Adrenal gland (tissue), 9 donors: ENCODE measurements at regions not wholly inside any gene's neighbourhood (a gene's known extent, or its start where the extent isn't known, plus 50 kb on each side); places are given as distances from the start of the nearest gene placed in this dataset.

Experiments
- DNase-seq, 7 donors: peaks; one replicate each; pipeline ENCODE4 v3.0.0-alpha.2; 2019 to 2020
- H3K27ac ChIP-seq, 5 donors: fragments of 200-600 bp; sonication (generic) in 4 of 5; 1 replicate in 3 of 5; 2 replicates in 2 of 5; pipeline versions ENCODE4 v1.5.1 to v1.8.0; 2016 to 2020; ENCODE audit warnings: mild to moderate bottlenecking in 1 of 5
- H3K27me3 ChIP-seq: fragments of 200-600 bp; 2 replicates; pipeline ENCODE4 v1.8.0; 2021
- H3K36me3 ChIP-seq, 2 donors: fragments of 200-600 bp; replicated peaks in 1 of 2; 1 replicate in 1 of 2; 2 replicates in 1 of 2; pipeline versions ENCODE4 v1.5.1 to v1.8.0; 2018 to 2022
- H3K4me1 ChIP-seq, 2 donors: fragments of 200-600 bp; replicated peaks in 1 of 2; 1 replicate in 1 of 2; 2 replicates in 1 of 2; pipeline versions ENCODE4 v1.5.1 to v1.8.0; 2018 to 2021
- H3K4me3 ChIP-seq, 4 donors: fragments of 200-600 bp; sonication (generic) in 3 of 4; one replicate each; pipeline ENCODE4 v1.5.1; 2016 to 2018
- H3K9me3 ChIP-seq, 3 donors: fragments of 200-600 bp; sonication (generic) in 1 of 3; replicated peaks in 1 of 3; 1 replicate in 2 of 3; 2 replicates in 1 of 3; pipeline versions ENCODE4 v1.5.1 to v1.8.0; 2016 to 2021
- CTCF ChIP-seq, 6 experiments: fragments of 450-650 bp in 4 of 6; fragments of 200-600 bp in 2 of 6; sonication (generic) in 1 of 6; IDR thresholded peaks; 1 replicate in 5 of 6; 2 replicates in 1 of 6; pipeline versions ENCODE4 v1.5.1 to v1.8.0; 2016 to 2021; ENCODE audit warnings: antibody characterized with exemption in 6 of 6, mild to moderate bottlenecking in 2 of 6, moderate library complexity in 1 of 6
- POLR2A ChIP-seq, 2 donors: fragments of 450-650 bp; IDR thresholded peaks; one replicate each; pipeline ENCODE4 v1.6.1; 2017; ENCODE audit warnings: antibody characterized with exemption in 2 of 2, mild to moderate bottlenecking in 2 of 2, moderate library complexity in 1 of 2
- WGBS, 4 donors: extraction: QIAGEN DNeasy Blood & Tissue Kit in 2 of 4; methylation state at CpG; one replicate each; pipeline versions ENCODE4 v1.1.5 to v1.1.7; 2013 to 2017; 5-methylcytosine and 5-hydroxymethylcytosine counted together
- intact Hi-C, 2 donors: fragments of 100-400 bp; cut with DNase I; formaldehyde crosslinking; loops; one replicate each; pipeline versions ENCODE4 v1.14.1 to v1.15.0; 2022 to 2023
- donor health status: healthy with polysubstance abuse.
- donor health status: Bipolar disorder and iron deficiency.
- donor health status: DM: yes; HTN: yes; CAD: no.
- donor health status: DM: no; HTN: no; CAD: no.
- donor health status: DM: no; HTN: no; CAD: no.

GRCh38 chr6:170208651-170209353 lies 82.1 kb downstream of the DLL1 start:
- no peak overlapping the region for H3K4me3 ChIP-seq
- H3K4me1 ChIP-seq = no peaks in the 10 kb centered on the region
- intact Hi-C loops = no loop called here
- 73 to 84% (median 82%) methylated on average over 4 to 18 of the region's 18 CpGs for WGBS, 4 donors
- no peaks in the 10 kb centered on the region for H3K9me3 ChIP-seq
- peaks cover 7% of the 10 kb centered on the region for H3K27me3 ChIP-seq
- no peaks in the 10 kb centered on the region for H3K36me3 ChIP-seq
- peak in 3 of 7 donors; percentile 7 to 28 (median 15) for DNase-seq
- no peak overlapping the region for H3K27ac ChIP-seq
- TF ChIP-seq POLR2A (IDR thresholded peaks at IDR 0.05) (no peak), CTCF (IDR thresholded peaks at IDR 0.05) (no peak)

- H3K27ac ChIP-seq = no peak overlapping the region
- H3K9me3 ChIP-seq = no peaks in the 10 kb centered on the region
- no peak for TF ChIP-seq POLR2A (IDR thresholded peaks at IDR 0.05)
- no peak for TF ChIP-seq CTCF (IDR thresholded peaks at IDR 0.05)
- intact Hi-C loops = no loop called here
- H3K27me3 ChIP-seq = peaks cover 7% of the 10 kb centered on the region
- 77 to 92% (median 87%) methylated on average over 4 to 15 of the region's 15 CpGs for WGBS, 4 donors
- no peaks in the 10 kb centered on the region for H3K36me3 ChIP-seq
- H3K4me3 ChIP-seq = no peak overlapping the region
- H3K4me1 ChIP-seq = no peaks in the 10 kb centered on the region
- DNase-seq = peak in 1 of 7 donors; percentile 9
These were observed 82.7 kb downstream of the DLL1 start for GRCh38 chr6:170208182-170208601.

DNA sequence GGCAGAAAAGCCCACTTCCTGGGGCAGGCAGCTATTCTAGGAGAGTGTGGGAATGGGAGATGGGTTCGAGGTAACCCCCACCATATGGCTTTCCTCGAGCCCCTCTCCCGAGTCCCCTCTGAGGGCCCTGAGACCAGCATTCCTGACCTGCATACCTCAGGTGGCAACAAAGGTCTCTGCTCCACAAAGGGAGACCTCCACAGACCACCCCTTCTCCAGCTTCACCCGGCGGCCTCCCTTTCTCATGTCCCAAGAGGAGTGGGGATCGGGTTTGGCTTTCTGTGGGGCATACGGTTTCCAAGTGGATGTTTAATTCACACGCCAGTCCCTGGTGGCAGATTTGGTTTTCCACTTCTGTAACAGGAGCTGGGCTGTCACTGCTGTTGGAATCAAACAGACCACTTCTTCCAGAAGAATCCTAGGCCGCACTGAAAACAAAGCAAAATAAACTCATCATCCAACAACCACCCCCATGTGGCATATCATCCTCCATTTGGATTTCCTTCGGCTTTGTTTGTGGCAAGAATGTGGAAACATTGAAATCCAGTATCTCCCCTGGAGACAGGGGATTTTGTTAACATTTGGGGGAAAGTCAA lies 83.2 kb downstream of the DLL1 start:
- Histone ChIP-seq H3K4me3 (no peak overlapping the region), H3K36me3 (no peaks in the 10 kb centered on the region), H3K27ac (no peak overlapping the region), H3K9me3 (no peaks in the 10 kb centered on the region), H3K27me3 (peaks cover 7% of the 10 kb centered on the region), H3K4me1 (no peaks in the 10 kb centered on the region)
- DNase-seq = peak in 3 of 7 donors; percentile 8 to 17 (median 12)
- TF ChIP-seq CTCF (IDR thresholded peaks at IDR 0.05) = no peak
- TF ChIP-seq POLR2A (IDR thresholded peaks at IDR 0.05) = no peak
- 72 to 85% (median 84%) methylated on average over 10 of the region's 10 CpGs for WGBS, 4 donors
- intact Hi-C loops = no loop called here

GRCh38 chr6:170206851-170207431 lies 83.9 kb downstream of the DLL1 start:
- Histone ChIP-seq H3K36me3 (no peaks in the 10 kb centered on the region), H3K9me3 (no peaks in the 10 kb centered on the region), H3K4me3 (no peak overlapping the region), H3K27me3 (peaks cover 7% of the 10 kb centered on the region), H3K4me1 (no peaks in the 10 kb centered on the region), H3K27ac (no peak overlapping the region)
- intact Hi-C loops = no loop called here
- WGBS, 4 donors = 80 to 90% (median 87%) methylated on average over 4 to 10 of the region's 10 CpGs
- peak in 2 of 7 donors; percentile 12 to 34 for DNase-seq
- TF ChIP-seq CTCF (IDR thresholded peaks at IDR 0.05) = no peak
- no peak for TF ChIP-seq POLR2A (IDR thresholded peaks at IDR 0.05)
